ENCODE measurements at regions not wholly inside any gene's neighbourhood (a gene's known extent, or its start where the extent isn't known, plus 50 kb on each side); places are given as distances from the start of the nearest gene placed in this dataset.
"Not testable (repeated sequence)": the region's sequence is repeated elsewhere in the genome, so short reads cannot be mapped to it uniquely, and the experiment has no call there.

DNA sequence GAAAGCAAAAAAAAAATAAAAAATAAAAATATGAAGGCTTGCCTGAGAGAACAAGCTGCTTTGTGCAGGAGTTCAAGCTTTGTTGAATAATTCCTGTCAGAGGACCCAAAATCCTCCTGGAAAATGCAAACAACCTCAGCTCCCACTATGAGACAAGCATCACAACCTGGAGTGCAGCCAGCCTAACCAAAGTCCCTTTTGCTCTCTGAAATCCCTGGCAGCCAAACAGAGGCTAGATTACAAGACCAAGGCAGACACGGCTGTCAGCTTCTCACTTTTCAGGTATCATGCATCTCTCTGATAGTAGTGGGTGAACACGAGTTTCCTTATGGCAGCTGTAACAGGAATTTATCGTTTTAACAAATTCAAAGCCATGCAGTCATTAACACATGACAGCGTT is 180.7 kb downstream of the TSPY2 start:
- no CpG with 5 or more reads among the region's 4 CpGs for WGBS, 2 donors
- H3K27me3 ChIP-seq; H3K9me3 ChIP-seq; H3K4me3 ChIP-seq; DNase-seq; intact Hi-C loops (cut with DNase I); H3K4me1 ChIP-seq; H3K27ac ChIP-seq; H3K36me3 ChIP-seq; ATAC-seq: not testable (repeated sequence)

DNA sequence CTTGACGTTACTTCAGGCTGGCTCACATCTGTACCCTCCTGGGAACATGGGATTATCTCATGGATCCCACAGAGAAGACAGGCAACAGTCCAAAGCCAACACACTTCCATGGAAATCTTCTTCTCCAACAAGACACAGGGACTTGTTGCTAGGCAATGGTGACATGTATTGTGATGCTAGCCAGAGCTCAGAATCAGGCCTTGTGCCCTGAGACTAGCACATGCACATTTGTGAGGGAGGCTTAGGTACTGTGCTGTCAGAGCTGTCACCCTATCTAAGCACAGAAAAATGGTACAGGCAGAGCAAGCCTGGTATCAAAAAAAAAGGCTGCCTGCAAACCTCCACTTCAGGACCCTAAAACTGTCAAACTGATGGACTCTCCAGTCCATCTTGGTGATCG is 199.5 kb downstream of the TSPY2 start:
- ATAC-seq: peak in 4 of 8 donors; percentile 37 to 80 (median 62)
- H3K27me3 ChIP-seq; H3K9me3 ChIP-seq; H3K36me3 ChIP-seq; H3K27ac ChIP-seq; intact Hi-C loops (cut with DNase I); DNase-seq; H3K4me1 ChIP-seq; H3K4me3 ChIP-seq: not testable (repeated sequence)
- WGBS, 2 donors: no CpG with 5 or more reads among the region's 2 CpGs

DNA sequence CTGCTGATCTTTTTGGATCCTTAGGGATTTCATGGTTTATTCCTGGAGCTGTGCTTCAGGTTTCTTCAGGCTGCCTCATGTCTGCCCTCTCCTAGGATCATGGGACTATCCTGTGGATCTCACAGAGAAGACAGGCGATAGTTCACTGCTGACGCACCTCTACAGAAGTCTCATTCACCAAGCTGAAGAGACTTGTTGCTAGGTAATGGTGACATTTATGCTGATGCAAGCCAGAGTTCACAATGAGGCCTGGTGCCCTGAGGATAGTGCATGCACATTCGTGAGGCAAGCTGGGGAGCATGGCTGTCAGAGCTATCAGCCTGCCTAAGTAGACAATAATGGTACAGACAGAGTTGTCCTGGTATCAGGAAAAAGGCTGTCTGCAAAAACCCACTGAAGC is 201.4 kb downstream of the TSPY2 start:
- H3K4me3 ChIP-seq; H3K27ac ChIP-seq; ATAC-seq; H3K4me1 ChIP-seq; intact Hi-C loops (cut with DNase I); H3K27me3 ChIP-seq; H3K9me3 ChIP-seq; DNase-seq; H3K36me3 ChIP-seq: not testable (repeated sequence)
- no CpG with 5 or more reads among the region's 3 CpGs for WGBS, 2 donors

DNA sequence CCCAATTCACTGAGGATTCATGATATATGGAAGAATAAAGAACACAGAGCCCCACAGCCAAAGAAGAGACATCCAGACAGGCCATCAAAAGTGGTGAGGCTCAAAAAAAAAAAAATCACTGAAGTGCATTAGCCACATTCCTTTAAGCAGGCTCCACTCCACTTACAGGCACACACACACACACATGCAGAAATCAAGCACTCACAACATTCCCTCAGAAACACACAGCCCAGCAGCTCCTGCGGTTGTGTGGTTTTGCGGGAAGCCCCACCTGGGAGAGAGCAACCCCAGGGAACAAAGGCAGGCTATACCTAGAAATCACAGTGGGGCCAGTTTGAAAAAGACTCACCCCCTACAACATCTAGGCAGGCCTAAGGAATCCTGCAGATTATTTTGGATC is 222.3 kb downstream of the TSPY2 start:
- H3K36me3 ChIP-seq; intact Hi-C loops (cut with DNase I); H3K4me3 ChIP-seq; H3K4me1 ChIP-seq; H3K27me3 ChIP-seq; H3K9me3 ChIP-seq; DNase-seq; ATAC-seq; H3K27ac ChIP-seq: not testable (repeated sequence)
- WGBS, 2 donors: no CpG with 5 or more reads among the region's 2 CpGs

DNA sequence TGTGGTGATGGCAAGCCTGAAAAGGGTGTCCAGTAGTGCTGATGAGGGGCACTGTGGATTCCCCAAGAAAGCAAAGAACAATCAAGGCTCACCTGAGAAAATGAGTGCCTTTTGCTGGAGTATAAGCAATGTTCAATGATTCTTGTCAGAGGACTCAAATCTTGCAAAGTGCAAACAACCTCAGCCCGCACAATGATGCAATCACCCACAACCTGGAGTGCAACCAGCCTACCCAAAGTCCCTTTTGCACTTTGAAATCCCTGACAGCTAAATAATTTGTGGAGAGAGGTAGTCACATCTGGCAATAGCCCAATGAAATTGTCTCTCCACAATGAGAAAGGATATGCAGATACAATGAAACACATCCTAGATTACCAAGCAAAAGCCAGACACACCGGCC is 225.8 kb downstream of the TSPY2 start:
- ATAC-seq; H3K4me1 ChIP-seq; H3K9me3 ChIP-seq; H3K27ac ChIP-seq; intact Hi-C loops (cut with DNase I); H3K4me3 ChIP-seq; DNase-seq; H3K36me3 ChIP-seq; H3K27me3 ChIP-seq: not testable (repeated sequence)
- no CpG with 5 or more reads among the region's 2 CpGs for WGBS, 2 donors

DNA sequence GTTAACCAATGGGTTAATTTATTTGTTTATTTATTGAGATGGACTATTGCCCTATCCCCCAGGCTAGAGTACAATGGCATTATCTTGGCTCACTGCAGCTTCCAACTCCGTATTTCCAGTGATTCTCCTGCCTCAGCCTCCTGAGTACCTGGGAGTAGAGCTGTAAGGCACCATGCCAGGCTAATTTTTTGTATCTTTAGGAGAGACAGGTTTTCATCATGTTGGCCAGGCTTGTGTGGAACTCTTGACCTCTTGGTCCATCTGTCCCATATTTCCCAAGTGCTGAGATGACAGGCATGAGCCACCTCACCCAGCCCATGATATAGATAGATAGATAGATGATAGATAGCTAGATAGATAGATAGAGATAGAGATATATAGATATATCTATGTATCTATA is 249.4 kb downstream of the TSPY2 start:
- DNase-seq; H3K4me1 ChIP-seq; H3K4me3 ChIP-seq; H3K27me3 ChIP-seq; intact Hi-C loops (cut with DNase I); H3K36me3 ChIP-seq; ATAC-seq; H3K27ac ChIP-seq; H3K9me3 ChIP-seq: not testable (repeated sequence)
- WGBS, 2 donors: 41 to 48% methylated on average over 1 of the region's 1 CpG

DNA sequence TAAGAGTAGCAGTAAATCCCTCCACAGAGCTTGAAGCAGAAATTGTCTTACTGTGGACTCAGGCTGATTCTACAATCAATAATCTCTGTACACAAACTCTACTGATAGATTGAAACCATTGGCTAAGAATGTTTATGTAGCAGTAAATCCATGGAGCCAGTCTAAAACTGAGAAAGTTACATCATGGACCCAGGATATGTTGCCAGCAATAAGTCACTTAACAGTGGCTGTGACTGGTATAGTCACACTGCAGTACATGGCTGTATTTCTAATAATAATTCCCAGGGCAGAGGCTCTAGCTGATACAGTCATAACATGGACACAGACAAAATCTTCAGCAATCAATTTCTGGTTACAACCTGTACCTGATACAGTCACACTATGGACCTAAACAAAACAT is 262.8 kb downstream of the TSPY2 start:
- H3K4me1 ChIP-seq; ATAC-seq; H3K9me3 ChIP-seq; DNase-seq; intact Hi-C loops (cut with DNase I); H3K27ac ChIP-seq; H3K36me3 ChIP-seq; H3K27me3 ChIP-seq; H3K4me3 ChIP-seq: not testable (repeated sequence)

DNA sequence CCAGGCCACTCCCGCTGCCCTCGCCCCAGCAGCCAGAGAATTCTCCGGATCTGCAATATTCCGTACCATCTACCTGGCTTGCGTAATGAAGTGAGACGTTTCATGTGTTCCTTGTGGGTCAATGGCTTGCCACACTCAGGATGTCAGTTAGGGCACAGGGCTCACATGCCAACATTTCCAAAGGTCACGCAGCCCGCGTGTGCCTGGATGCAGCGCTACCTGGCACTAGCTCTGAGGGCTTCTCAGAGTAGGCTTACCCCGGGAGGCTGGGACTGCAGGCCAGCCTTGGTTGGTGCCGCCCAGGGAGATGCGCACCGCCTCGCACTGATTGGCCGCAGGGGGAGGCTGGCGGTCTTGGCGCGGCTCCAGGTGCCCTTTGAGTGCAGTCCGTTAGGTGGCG is 274.0 kb downstream of the TSPY2 start:
- DNase-seq; H3K9me3 ChIP-seq; H3K4me1 ChIP-seq; H3K4me3 ChIP-seq; H3K27me3 ChIP-seq; intact Hi-C loops (cut with DNase I); ATAC-seq; H3K36me3 ChIP-seq; H3K27ac ChIP-seq: not testable (repeated sequence)
- 100% methylated on average over 2 of the region's 21 CpGs; no CpG with 5 or more reads in 1 of the 2 donors for WGBS, 2 donors

DNA sequence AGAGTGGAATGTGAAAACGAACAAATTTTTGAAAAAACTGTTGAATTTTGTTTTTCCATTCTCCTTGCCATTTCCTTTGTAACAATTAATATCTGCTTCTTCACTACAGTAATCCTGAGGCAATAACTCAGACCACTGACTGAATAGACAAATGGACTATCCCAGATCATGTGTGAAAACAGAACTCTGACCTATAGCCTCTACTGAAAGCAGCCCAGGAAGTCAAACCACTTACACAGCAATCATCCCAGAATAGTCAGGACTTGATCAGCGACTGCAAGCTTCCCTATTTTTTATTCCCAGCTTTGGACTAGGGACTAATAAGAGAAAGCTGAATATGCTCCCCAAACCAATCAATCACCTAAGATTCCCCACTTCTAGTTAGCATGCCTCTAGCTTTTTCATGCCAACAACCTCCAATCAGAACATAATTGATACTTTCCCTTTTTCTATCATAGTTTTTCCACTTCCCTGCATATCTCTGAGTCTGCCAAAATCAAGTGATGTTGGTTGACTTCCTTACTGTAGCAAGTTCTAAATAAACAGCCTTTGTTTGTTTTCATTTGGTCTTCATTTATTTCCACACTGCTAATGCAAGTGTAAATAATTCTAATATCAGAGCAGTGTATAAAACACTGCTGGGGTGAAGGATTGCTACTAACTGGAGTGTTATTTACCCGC is 298.2 kb downstream of the TSPY2 start:
- 57 to 60% methylated on average over 2 of the region's 3 CpGs for WGBS, 2 donors
- H3K36me3 ChIP-seq; H3K27me3 ChIP-seq; H3K27ac ChIP-seq; ATAC-seq; H3K9me3 ChIP-seq; H3K4me3 ChIP-seq; H3K4me1 ChIP-seq; intact Hi-C loops (cut with DNase I); DNase-seq: not testable (repeated sequence)

DNA sequence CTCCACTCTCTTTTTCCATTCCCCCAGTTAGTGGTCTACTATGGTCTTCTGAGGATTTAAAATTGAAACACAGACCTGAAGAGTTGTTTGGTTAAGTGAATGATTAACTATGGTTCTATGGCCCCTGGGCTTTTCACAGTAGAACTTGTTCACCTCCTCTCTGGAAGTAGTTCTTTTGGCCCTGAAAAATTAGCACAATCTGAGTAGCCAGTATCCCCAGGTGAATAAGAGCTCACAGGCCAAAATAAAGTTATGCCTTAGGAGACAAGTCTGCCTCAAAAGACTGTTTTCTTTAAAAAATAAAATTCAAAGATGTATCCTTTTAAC is 298.7 kb downstream of the TSPY2 start:
- ATAC-seq; intact Hi-C loops (cut with DNase I); H3K27me3 ChIP-seq; H3K36me3 ChIP-seq; H3K27ac ChIP-seq; H3K4me3 ChIP-seq; DNase-seq; H3K4me1 ChIP-seq; H3K9me3 ChIP-seq: not testable (repeated sequence)

DNA sequence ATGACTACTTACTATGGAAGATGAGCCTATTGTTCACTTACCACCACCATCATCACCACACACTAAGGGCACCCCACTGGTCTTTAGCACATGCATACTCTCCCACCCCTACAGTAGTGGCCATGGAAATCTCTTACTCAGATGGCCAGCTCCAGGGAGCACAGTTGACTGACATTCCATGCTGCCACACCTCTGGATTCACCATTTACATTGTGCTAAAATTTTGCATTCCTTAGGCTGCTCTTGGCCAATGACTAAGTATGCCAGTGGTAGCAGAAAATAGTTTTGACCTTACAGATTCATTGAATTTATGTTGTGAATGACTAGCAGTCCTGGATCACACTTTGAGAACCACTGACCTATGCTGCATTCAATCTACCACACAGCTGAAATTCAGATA is 306.9 kb downstream of the TSPY2 start:
- H3K4me1 ChIP-seq; intact Hi-C loops (cut with DNase I); H3K4me3 ChIP-seq; DNase-seq; H3K36me3 ChIP-seq; H3K9me3 ChIP-seq; H3K27me3 ChIP-seq; H3K27ac ChIP-seq; ATAC-seq: not testable (repeated sequence)

DNA sequence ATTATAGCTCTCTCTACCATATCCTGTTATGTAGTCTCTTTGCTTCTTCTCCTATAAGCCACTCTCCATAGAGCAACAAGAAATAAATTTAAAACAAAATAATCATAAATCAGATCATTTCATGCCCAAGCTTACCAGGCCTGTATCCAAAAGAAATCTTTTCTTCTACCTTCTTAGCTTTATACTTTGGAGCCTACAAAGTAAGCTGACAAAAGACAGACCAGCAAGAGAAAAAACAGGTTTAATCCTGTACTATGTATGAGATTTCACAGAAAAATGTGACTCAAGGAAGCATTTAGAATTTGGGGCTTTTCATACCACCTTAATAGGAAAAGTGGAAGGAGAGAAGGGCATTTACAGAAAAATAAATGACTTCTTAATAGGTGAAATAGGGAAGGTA is 321.0 kb downstream of the TSPY2 start:
- H3K27me3 ChIP-seq; DNase-seq; H3K4me1 ChIP-seq; ATAC-seq; intact Hi-C loops (cut with DNase I); H3K36me3 ChIP-seq; H3K9me3 ChIP-seq; H3K4me3 ChIP-seq; H3K27ac ChIP-seq: not testable (repeated sequence)

All from heart right ventricle (tissue), 16 donors.